A673 (cell line): ENCODE measurements at regions not wholly inside any gene's neighbourhood (a gene's known extent, or its start where the extent isn't known, plus 50 kb on each side); places are given as distances from the start of the nearest gene placed in this dataset.

ENCODE experiments used
- BruUV-seq: library from RNA; stranded (reverse); fragments of 400-500 nt; replicated peaks from 2 replicates; lab custom pipeline; 2021; lab: Mats Ljungman, UMichigan
- CTCF ChIA-PET: fragments of 300-600 bp; sonication (Branson Sonifier 250); formaldehyde crosslinking; loops from one replicate; lab custom pipeline; 2022; ENCODE audit warnings: antibody characterized with exemption; lab: Charles Lee
- POLR2A ChIA-PET: fragments of 300-600 bp; sonication (Branson Sonifier 250); formaldehyde crosslinking; loops from one replicate; lab custom pipeline; 2022; ENCODE audit warnings: antibody characterized with exemption; ENCODE audit not compliant: low non-redundant PET; lab: Charles Lee
- DNase-seq: peaks from one replicate; pipeline ENCODE4 v3.0.0-alpha.2; 2015; ENCODE audit warnings: low spot score
- H3K27ac ChIP-seq: fragments of 200-600 bp; sonication (generic); 2 replicates; pipeline ENCODE4 v1.5.1; 2016; ENCODE audit warnings: mixed run types, low read depth, mild to moderate bottlenecking, mixed read lengths, antibody characterized with exemption, low read length; ENCODE audit not compliant: poor library complexity, severe bottlenecking
- H3K27me3 ChIP-seq: fragments of 200-600 bp; sonication (generic); replicated peaks from 2 replicates; pipeline ENCODE4 v1.6.1; 2017; ENCODE audit warnings: mixed run types, low read depth, mild to moderate bottlenecking, mixed read lengths, antibody characterized with exemption, low read length; ENCODE audit not compliant: insufficient read depth, poor library complexity
- H3K36me3 ChIP-seq: fragments of 200-600 bp; sonication (generic); 2 replicates; pipeline ENCODE4 v1.6.1; 2016; ENCODE audit warnings: mixed run types, mild to moderate bottlenecking, mixed read lengths, antibody characterized with exemption, low read length; ENCODE audit not compliant: insufficient read depth, poor library complexity, severe bottlenecking
- H3K4me1 ChIP-seq: fragments of 200-600 bp; sonication (generic); 2 replicates; pipeline ENCODE4 v1.6.1; 2017; ENCODE audit warnings: mixed run types, mild to moderate bottlenecking, mixed read lengths, antibody characterized with exemption, low read length; ENCODE audit not compliant: insufficient read depth, poor library complexity, severe bottlenecking
- H3K4me3 ChIP-seq: fragments of 200-600 bp; sonication (generic); 2 replicates; pipeline ENCODE4 v1.5.1; 2016; ENCODE audit warnings: low read depth, mixed run types, mild to moderate bottlenecking, mixed read lengths, low read length; ENCODE audit not compliant: poor library complexity, severe bottlenecking
- H3K9me3 ChIP-seq: fragments of 200-600 bp; sonication (generic); 2 replicates; pipeline ENCODE4 v1.6.1; 2016; ENCODE audit warnings: mixed run types, low read depth, mild to moderate bottlenecking, mixed read lengths, antibody characterized with exemption, low read length; ENCODE audit not compliant: poor library complexity, severe bottlenecking
- CTCF ChIP-seq: fragments of 300-800, 200-600 bp; sonication (generic); conservative IDR thresholded peaks from 2 replicates; pipeline ENCODE4 v1.5.1; 2017; ENCODE audit warnings: low read depth, mild to moderate bottlenecking, antibody characterized with exemption, low read length, moderate library complexity, mixed read lengths
- EZH2 ChIP-seq: fragments of 200-600 bp; sonication (generic); IDR thresholded peaks from 2 replicates; pipeline ENCODE4 v1.6.1; 2017; ENCODE audit warnings: borderline replicate concordance, low read depth, mild to moderate bottlenecking, mixed read lengths, antibody characterized with exemption, low read length; ENCODE audit not compliant: poor library complexity, severe bottlenecking
- intact Hi-C: fragments of 100-400 bp; cut with micrococcal nuclease; formaldehyde crosslinking; loops from one replicate; pipeline ENCODE4 v1.10.0; 2022; ENCODE audit not compliant: unreplicated experiment

GRCh38 chr2:123578016-123578415, 447.1 kb upstream of the CNTNAP5 start:
- POLR2A ChIA-PET = no interaction called here
- Histone ChIP-seq H3K36me3 (no peaks in the 10 kb centered on the region), H3K9me3 (no peaks in the 10 kb centered on the region), H3K4me1 (no peaks in the 10 kb centered on the region), H3K27me3 (no peaks in the 10 kb centered on the region), H3K27ac (no peak overlapping the region), H3K4me3 (no peak overlapping the region)
- intact Hi-C loops = no loop called here
- CTCF ChIA-PET = no interaction called here
- DNase-seq = no peak
- TF ChIP-seq CTCF (no peak), EZH2 (no peak)
- no TSS peak for BruUV-seq

- no TSS peak for BruUV-seq
- intact Hi-C loops = no loop called here
- no peaks in the 10 kb centered on the region for H3K36me3 ChIP-seq
These were observed 428.5 kb upstream of the CNTNAP5 start for GRCh38 chr2:123596621-123597020.

GRCh38 chr2:123597988-123598387, 427.1 kb upstream of the CNTNAP5 start:
- no peak for TF ChIP-seq CTCF
- no peak for TF ChIP-seq EZH2
- CTCF ChIA-PET = no interaction called here
- Histone ChIP-seq H3K27me3 (no peaks in the 10 kb centered on the region), H3K27ac (no peak overlapping the region), H3K4me1 (no peaks in the 10 kb centered on the region), H3K4me3 (no peak overlapping the region), H3K36me3 (no peaks in the 10 kb centered on the region), H3K9me3 (no peaks in the 10 kb centered on the region)
- no peak for DNase-seq
- BruUV-seq = no TSS peak
- POLR2A ChIA-PET = no interaction called here
- intact Hi-C loops = no loop called here

More at GRCh38 chr2:123596621-123597020, 428.5 kb upstream of the CNTNAP5 start:
- CTCF ChIA-PET = no interaction called here
- H3K27ac ChIP-seq = no peak overlapping the region
- TF ChIP-seq CTCF (no peak), EZH2 (no peak)
- no peaks in the 10 kb centered on the region for H3K4me1 ChIP-seq
- DNase-seq = no peak
- POLR2A ChIA-PET = no interaction called here
- H3K9me3 ChIP-seq = no peaks in the 10 kb centered on the region
- no peak overlapping the region for H3K4me3 ChIP-seq
- no peaks in the 10 kb centered on the region for H3K27me3 ChIP-seq
